ENCODE measurements at regions not wholly inside any gene's neighbourhood (a gene's known extent, or its start where the extent isn't known, plus 50 kb on each side); places are given as distances from the start of the nearest gene placed in this dataset.

DNA sequence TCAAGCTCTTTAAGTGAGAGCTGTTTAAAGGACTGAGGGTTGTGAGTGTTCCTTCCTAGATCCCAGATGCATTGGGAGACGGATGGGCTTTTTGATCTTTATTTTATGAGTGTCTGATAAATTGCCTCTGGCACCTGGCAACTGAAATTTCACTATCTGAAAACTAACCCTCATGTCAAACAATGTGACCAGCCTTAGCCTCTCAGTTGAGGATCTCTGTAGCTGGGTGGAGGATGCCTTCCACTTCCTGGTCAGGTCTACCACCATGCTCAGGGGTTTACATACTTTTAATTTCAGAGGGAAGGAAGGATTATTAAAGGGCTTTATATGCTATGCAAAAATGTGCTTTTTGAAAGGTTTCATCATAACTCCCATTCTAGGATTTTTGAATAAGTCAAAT lies 70.5 kb upstream of the NT5C1B start:
- DNase-seq (ENCODE audit: extremely low spot score, insufficient read length, low read depth) (no peak), FAIRE-seq (no peak)

DNA sequence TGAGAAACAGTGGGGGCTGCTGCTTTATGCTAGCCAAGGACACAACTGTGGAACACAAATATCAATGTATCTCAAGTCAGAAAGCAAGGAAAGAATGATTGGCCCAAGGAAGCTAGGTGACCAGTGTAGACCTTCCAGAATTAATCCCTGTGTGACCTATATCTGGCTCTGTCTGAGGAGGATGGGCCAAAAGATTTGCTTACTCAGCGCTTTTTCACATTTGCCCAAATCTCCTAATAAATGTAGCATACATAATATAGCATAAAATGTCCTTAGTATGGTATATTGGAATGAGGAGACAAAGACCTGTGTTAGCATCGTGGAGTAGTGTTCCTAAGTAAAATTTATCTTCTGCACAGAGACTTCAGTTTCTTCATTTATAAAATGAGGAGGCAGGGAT lies 66.7 kb upstream of the NT5C1B start:
- DNase-seq (ENCODE audit: extremely low spot score, insufficient read length, low read depth) (no peak), FAIRE-seq (no peak)

DNA sequence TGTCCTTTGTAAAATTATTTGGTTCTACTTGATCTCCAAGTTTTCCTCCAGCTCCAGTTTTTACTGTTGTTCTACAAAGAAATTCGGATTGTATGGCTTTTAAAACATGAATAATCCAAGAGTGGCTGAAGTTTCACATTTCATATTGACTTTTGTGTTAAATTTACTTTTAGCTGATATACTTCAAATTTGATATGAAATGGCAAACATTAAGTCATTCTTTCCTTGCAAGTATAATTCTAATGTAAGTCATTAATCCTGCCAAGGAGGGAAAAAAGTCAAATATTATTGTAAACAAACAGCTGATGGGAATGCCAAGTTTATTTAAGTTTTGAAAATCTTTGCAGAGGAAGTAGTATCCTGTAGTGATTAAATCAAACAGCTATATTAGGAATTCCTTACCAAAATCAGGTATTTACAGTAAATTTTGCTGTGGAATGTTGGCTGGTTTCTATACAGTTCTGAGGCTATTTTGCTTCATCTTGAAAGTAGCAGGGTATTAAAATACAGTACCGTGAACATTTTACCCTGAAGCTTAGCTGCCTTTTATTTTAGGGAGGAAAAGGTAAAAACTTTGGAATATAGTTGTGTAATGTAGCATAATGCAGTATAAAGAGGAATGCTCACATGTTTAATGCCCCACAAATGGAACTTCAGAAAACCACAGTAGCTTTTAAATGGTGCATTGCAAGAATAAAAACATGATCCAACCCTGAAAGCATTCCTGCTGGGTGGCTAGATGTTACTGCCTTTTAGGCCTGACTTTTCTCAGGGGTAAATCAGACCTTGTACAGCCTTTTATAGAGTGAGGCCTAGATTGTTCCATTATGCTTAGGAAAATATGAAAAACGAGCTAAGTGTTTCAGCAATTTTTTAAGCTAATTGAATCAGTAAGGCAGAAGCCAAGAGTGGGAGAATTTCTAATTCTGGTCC lies 62.7 kb upstream of the NT5C1B start:
- no peak for DNase-seq (ENCODE audit: extremely low spot score, insufficient read length, low read depth)
- no peak for FAIRE-seq

DNA sequence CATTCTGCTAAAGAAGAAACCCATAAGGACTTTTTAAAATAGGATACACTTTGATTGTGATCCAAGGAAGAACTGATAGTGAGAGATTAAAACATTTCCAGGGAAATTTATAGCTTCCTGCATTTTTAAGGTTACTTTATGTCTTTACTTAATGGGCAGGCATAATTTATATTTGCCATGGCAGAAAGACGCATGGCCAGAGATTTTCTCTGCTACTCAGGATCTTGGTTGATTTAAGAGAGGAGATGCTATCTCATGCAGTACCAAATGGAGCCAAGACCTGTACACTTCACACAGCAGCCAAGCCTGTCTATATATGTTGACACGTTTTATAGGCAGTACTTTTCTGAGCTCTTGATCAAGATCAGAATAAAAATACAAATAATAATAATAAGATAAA lies 60.9 kb upstream of the NT5C1B start:
- FAIRE-seq (no peak), DNase-seq (ENCODE audit: extremely low spot score, insufficient read length, low read depth) (no peak)

DNA sequence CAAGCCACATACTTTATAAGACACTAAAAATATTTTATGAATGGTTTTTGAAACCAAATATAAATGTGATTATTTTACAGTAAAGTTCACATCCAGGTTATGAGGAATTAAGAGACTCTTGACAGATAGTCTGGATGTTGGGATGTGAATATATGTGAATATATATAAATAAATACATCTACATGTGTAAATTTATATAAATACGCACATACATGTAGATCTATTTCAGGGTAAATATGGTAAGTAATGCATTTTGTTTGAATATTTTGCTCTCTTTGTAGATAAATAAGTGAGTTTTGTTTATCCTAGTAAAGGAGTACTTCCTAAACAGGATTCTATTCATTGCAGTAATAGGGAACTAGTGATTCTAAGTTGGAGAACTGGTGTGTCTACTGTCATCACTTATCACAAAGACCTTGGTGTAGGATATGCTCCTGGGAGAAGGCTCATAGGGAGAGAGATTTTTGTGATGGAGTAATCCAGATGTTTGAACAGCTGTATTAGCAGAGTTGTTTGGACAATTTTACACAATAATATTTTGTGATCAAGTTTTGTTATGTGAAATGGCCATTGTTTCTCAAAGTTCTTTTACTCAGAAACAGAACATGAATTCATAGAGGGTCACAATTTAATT lies 60.2 kb upstream of the NT5C1B start:
- DNase-seq (ENCODE audit: extremely low spot score, insufficient read length, low read depth) = no peak
- FAIRE-seq = no peak

DNA sequence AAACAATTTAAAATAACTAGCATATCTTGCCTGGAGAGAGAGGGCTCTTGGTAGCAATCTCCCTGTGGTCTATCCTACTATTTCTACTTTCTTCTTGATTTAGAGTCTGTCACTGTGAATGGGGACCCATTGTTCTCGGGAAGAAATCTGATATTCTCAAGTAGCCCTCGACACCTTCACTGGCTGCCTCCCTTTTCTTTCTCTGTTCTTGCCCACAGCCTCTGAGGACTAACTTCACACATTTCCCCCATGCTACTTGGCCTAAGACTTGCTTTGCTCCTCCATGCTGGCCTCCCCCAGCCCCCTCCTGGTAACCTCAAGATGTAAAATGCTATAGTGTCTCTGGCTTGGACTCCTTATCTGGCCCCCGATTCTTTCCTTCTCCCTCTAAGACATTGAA lies 58.8 kb upstream of the NT5C1B start:
- DNase-seq (ENCODE audit: extremely low spot score, insufficient read length, low read depth) = no peak
- no peak for FAIRE-seq

DNA sequence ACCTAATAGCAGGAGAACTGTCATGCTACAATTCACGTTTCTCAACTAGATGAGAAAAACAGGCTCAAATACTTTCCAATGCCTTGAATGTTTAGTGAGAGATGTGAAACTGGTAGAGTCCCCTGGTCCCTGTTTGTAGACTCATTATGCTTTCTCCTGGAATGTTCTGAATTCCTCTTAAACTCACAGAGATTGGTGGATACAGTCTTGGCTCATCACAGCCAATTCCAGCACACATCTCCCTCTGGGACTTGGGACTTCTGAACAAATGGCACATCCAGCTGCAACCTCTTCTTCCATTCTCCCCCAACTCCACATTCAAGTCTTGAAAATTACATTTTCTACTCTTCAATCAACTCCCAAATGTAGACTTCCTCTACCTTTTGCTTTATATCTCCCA lies 58.4 kb upstream of the NT5C1B start:
- no peak for DNase-seq (ENCODE audit: extremely low spot score, insufficient read length, low read depth)
- FAIRE-seq = no peak

DNA sequence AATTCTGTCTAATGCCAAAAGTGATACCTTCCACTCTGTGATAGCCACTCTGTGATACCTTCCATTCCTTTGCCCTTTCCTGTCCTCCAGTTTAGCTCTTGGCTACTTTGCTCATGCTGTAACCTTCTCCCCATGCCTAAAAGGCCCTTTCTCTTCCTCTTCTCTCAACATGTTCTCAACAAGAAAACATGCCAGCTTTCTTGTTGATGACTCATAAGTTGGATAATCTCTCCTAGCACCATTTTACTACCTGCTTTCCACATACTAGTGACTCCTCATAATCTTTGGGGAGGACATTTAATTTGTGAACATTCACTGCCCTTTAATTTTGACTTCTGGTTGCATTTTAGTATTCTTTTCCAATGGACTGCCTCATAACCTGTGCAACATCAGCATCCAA lies 55.9 kb upstream of the NT5C1B start:
- DNase-seq (ENCODE audit: extremely low spot score, insufficient read length, low read depth) (no peak), FAIRE-seq (no peak)

DNA sequence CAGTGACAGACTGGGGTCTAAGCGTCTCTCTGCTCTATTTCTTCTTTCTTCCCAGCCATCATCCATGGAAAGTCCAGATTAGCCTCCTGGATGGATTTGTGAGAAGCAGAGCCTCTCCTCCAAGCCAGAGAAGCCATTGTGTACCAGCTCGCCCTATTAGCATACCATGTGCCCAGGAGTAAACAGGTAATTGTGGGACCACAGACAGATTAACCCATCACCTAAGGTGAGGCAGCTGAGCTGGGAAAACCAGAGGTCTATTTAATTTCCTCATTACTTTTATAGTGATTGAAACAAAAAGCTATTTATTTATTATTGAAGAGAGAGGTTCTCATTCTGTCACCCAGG lies 54.7 kb upstream of the NT5C1B start:
- no peak for FAIRE-seq

DNA sequence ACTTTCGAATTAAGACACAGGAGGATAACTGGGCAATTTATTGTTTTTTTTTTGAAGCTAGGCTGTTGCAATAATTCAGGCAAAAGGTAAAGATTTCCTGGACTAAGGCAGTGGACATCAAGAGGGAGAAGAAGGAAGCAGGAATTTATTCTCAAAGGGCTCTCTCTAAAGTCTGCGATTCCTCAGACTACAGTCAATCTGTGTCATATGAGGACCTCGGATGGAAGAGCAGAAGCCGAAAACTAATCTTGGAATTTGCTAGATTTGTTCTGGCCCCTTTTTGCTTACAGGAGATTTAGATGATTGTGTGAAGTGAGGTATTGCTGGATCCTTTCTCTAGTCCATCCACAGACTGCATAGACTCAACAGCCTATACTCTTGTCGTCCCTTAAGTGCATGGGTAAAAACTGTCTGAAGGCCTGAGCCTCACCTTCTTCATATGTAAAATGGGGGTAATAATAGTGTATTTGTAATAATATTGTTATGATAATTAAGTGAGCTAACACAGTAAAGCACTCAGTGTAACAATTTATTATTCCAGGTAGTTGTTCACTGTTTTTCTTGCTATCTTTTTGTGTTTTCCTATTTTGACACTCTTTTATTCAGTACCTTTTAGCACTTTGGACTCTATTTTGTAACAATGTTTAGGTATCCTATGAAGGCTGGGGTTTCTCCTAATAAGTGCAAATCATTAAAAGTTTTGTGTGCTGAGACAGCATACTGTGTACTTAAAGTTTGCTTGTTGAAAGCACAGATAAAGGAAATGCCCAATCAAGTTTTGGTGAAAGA lies 54.2 kb upstream of the NT5C1B start:
- FAIRE-seq = no peak
- DNase-seq (ENCODE audit: extremely low spot score, insufficient read length, low read depth) = no peak

More for the DNA sequence above, 54.7 kb upstream of the NT5C1B start:
- DNase-seq (ENCODE audit: extremely low spot score, insufficient read length, low read depth) = no peak

DNA sequence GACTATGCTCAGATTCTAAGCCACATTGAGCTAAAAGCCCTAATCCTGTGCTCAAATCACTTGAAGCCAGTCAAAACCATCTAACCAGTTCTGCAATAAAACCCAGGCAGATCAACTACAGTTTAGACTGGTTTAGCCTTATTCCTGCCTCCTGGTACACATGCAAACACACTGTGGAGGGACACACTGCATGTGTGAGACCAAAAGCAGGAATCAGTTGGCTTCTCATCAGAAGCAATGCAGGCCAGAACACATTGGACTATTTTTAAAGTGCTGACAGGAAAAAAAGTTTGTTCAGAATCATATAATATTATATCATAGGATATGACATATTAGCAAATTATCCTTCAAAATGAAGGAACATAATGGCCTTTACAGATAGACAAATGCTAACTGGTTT lies 52.5 kb upstream of the NT5C1B start:
- DNase-seq (ENCODE audit: extremely low spot score, insufficient read length, low read depth) (no peak), FAIRE-seq (no peak)

DNA sequence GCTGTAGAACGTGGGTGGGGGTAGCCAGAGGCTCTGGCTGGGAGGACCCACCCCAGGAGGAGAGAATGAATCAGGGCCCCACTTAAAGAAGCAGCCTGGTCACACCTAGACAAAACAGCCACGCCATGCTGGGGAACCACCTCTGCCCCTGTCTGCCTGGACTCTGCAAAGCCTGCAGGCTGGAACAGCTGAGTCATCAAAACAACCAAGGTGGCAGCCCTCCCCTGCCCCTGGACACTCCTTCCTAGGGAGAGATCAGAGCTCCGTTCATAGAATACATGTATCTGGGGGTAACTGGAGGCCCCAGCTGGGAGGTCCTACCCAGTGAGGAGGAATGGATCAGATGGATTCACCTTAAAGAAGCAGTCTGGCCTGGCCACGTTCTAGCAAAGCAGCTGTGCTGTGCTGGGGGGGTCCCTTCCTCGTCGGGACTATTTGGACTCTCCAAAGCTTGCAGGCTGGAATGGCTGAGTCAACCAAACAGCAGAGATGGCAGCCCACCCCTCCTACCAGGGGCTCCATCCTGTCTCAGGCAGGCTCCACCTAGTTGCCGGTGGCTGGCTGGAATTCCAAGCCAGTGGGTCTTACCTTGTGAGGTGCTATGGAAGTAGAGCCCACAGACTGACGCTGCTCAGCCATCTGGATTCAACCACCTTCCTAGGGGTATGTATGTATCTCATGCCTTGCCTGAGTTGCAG lies 50.5 kb upstream of the NT5C1B start:
- FAIRE-seq (no peak), DNase-seq (ENCODE audit: extremely low spot score, insufficient read length, low read depth) (no peak)

Measured in GM18507 (cell line).